ENCODE measurements at regions not wholly inside any gene's neighbourhood (a gene's known extent, or its start where the extent isn't known, plus 50 kb on each side); places are given as distances from the start of the nearest gene placed in this dataset.

- TF ChIP-seq POLR2A (IDR thresholded peaks at IDR 0.05) (no peak), POLR2AphosphoS5 (IDR thresholded peaks at IDR 0.05) (no peak), EP300 (IDR thresholded peaks at IDR 0.05) (no peak)
- TF ChIP-seq, protein P1, sequence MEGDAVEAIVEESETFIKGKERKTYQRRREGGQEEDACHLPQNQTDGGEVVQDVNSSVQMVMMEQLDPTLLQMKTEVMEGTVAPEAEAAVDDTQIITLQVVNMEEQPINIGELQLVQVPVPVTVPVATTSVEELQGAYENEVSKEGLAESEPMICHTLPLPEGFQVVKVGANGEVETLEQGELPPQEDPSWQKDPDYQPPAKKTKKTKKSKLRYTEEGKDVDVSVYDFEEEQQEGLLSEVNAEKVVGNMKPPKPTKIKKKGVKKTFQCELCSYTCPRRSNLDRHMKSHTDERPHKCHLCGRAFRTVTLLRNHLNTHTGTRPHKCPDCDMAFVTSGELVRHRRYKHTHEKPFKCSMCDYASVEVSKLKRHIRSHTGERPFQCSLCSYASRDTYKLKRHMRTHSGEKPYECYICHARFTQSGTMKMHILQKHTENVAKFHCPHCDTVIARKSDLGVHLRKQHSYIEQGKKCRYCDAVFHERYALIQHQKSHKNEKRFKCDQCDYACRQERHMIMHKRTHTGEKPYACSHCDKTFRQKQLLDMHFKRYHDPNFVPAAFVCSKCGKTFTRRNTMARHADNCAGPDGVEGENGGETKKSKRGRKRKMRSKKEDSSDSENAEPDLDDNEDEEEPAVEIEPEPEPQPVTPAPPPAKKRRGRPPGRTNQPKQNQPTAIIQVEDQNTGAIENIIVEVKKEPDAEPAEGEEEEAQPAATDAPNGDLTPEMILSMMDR (IDR thresholded peaks at IDR 0.05), result no peak
Observed at GRCh38 chr3:64319391-64319790, 94.1 kb upstream of the PRICKLE2 start.
